ENCODE measurements at regions not wholly inside any gene's neighbourhood (a gene's known extent, or its start where the extent isn't known, plus 50 kb on each side); places are given as distances from the start of the nearest gene placed in this dataset.

DNA sequence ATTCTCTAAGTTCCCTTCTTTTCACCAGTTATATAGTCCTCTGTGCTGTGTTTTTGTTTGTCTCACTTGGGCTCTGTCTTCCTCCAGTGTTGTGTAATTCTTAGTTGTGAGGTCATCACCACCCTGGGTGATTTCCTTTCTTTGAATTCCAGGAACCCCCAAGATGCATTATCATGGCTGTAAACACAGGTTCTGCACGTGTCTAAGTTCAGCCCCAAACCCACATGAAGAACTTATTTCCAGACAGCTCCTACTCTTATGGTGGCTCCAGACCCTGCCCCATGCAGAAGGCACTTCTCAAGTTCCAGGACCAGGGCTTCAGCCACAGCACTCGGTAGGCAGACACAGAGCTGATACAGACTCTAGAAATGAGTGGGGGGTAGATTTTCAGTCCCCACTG, 560.5 kb downstream of the BCL11B start:
- no peak for DNase-seq (ENCODE audit: low spot score)

DNA sequence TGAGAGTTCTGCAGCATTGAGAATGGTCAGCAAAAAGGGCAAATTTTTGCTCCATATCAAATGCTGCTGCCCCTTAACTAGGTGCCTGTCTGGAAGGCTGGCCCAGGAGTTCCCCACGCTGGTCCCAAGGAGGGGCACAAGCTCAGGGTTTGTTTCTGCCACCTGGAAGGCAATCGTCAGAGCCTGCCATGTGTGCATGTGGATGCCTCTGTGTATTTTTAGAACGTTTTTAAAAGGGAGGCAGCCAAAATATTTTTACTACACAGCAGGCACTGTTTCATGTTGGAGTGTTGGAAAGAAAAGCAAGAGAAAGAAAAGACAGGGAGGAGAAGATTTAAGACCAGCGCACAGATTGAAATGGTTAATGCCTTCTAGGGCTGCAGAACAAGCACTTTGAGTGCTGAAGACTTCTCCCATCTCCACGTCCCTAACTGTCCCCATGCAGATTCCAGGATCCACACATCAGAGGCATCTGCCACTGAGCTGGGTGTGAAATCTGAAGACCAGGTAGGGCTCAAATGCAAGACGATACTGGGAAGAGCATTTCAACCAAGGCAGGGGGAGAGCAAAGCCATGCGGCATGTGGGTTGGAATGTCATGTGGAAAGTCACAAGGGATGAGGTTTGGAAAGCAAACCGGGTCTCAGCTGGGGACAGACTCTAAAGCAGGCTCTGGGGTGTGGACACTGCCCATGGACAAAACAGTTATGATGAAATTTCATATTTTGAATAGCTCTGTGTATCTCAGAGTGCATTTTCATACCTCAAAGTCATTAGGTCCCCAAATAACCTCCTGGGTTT, 557.2 kb downstream of the BCL11B start:
- DNase-seq (ENCODE audit: low spot score), result no peak

DNA sequence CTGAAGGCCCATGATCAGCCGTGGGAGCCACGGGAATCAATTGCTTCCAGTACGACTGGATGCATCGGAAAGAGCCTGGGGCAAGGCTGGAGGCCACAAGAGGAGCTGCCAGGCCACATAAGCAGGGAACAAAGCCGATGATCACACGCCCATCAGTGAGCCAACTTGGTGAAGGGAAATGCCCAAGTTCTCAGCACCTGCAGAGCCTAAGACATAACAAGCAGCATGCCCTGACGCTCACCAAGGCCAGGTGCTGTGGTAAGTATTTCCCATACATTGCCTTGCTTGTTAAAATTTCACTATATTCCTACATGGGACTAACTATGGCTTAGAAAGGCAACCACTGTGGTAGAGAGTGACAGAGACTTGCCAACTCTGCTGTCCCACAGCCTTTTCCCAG, 555.9 kb downstream of the BCL11B start:
- DNase-seq (ENCODE audit: low spot score), result no peak

DNA sequence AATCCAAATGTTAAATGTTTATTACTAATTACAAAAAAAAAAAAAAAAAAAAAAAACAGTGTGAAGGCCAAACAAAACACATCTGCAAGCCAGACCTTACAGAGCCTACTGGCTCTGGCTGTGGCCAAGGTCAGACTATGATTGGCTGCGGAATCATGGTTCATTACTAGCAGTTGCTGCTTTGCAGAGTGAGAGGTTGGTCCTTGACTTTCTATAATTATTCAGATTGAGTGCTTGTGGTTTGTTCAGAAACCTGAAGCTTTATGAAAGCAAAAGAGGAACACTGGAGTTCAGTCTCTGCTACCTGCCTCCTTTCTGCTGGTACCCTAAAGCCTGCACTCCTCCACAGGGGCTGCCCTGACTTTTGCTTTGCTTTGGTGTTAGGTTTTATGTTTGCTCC, 550.9 kb downstream of the BCL11B start:
- DNase-seq (ENCODE audit: low spot score), result no peak

DNA sequence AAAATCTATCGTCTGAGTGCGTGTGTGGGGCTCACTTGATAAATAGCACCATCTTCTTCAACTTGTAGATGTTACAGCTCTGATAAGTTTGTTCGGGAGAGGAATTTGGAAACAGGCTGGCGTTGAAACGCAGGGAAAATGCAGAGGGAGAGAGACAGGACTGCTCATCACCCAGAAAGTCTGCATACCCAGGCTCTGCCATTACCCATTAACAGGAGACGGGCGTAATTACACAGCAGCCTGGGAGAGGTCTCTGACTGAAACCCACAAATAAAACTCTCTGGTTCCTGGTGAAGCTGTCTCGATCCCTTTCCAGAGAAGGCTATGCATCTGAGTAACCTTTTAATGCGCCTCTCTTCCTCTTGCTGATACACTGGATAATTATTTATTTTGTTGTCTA, 547.3 kb downstream of the BCL11B start:
- DNase-seq (ENCODE audit: low spot score), result no peak

DNA sequence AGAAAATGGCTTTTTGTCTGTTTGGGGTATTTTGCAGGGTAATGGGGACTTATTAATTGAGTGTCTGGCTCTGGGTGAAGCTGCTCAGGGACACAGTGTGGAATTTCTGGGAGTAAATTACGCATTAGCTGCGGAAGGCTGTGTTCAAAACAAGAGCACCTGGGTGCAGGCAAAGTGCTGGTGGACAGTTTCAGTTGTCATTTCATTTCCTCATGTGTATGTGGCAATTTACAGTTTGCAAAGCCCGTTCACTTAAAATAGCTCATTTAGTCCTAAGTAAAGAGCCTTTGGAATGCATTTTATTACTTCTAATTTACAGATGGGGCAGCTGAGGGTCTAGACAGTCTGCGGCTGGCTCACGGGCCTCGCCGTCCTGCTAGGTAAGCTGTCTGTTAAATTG, 546.8 kb downstream of the BCL11B start:
- DNase-seq (ENCODE audit: low spot score), result no peak

DNA sequence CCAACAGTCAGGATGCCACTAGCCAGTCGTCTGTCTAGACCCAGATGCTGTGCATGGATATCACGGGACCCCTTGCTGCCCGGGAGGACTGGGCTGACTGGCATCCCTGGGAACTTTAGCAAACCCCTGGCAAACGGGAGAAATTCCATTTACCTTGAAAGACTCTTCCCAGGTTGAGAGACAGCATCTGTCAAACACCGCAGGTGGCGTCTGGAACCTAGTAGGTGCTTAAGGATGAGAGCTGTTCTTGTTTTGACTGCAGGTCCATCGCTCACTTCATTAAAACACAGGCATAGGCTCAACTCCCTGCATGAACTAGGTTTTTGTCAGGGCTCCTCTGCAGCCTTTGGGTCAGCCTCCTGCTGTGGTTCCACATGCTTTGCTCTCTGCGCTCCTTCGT, 546.3 kb downstream of the BCL11B start:
- no peak for DNase-seq (ENCODE audit: low spot score)

DNA sequence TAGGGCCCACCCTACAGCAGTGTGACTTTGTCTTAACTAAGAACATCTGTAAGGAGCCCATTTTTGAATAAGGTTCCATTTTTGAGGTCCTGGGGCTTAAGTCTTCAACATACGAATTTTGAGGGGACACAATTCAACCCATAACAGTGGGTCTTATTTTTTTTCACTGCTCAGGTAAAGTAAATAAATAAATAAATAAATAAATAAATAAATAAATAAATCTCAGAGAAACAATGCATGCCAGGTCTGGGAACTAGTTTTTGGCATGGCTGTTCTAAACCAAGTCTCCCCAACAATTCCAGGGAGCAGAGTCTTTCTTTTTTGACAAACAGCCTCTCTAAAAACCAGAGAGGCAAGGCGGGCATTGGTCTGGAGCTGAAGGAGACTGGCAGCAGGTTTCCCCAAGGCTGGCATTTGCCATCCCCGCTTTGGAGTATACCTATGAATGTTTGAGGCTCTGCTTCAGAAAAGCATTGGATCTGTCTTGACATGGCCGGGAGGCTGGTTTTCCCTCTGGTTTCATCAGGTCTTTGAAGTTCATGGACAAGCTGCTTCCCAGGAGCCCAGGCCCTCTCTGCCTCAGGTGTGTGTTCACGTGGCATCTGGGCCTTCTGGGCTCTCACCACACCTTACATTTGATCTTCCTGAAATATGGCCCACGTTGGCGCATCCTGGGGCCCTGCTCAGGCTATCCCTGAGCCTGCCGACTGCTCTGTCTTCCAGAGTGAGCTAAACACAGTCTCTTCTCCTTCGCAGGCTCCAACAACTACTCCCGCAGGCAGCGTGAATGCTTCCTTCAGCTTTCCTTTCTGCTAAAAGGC, 545.2 kb downstream of the BCL11B start:
- DNase-seq (ENCODE audit: low spot score), result no peak

DNA sequence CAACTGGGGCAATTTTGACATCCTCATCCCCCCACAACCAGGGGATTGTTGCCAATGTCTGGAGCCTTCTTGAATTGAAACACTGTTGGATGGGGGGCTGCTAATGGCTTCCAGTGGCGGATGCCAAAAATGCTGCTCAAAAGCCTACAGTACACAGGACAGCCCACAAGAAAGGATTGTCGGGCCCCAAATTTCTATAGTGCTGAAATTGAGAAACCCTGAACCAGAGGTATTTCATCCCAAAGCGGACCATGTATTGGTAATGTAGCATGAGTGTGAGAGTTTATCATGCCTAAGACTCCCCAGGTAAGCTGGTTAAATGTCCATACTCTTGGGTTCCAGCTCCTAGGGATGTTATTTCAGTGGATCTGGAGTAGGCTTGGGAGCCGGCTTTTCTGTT, 544.0 kb downstream of the BCL11B start:
- no peak for DNase-seq (ENCODE audit: low spot score)

DNA sequence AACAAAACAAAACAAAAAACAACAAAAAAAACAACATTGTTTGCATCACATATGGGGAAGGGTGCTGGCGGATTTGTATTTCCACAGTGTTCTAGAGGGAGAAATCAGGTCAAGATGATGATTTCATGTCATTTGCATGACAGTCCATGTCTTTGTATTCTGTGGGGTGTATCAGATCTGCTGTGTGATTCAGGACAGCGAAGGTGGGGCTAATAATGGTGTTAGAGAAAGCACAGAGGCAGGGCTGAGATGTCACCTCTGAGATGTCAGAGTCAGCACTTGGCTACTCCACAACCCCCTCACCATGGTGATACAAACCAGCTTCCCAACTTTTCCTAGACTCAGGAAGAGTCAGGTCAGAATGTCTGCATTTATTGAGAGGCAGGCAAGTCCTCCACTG, 543.2 kb downstream of the BCL11B start:
- no peak for DNase-seq (ENCODE audit: low spot score)

DNA sequence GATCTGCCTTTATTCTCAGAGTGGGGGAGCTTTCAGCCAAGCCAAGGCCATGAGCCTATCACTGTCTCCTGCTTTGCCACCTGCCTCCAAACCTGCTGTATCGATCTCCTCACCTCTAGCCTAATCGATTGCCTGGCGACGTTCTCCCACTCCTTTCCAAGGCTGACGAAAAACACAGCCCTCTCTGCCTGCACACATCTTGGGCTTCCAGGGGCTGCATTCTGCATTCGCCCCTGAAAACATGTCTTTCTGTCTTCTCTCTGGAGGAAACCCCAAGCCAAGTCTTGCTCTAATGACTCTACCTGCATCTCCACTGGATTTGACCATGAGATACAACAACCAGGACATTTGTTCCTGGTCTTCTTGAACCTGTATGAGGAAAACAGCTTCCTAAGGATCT, 540.7 kb downstream of the BCL11B start:
- DNase-seq (ENCODE audit: low spot score), result no peak

DNA sequence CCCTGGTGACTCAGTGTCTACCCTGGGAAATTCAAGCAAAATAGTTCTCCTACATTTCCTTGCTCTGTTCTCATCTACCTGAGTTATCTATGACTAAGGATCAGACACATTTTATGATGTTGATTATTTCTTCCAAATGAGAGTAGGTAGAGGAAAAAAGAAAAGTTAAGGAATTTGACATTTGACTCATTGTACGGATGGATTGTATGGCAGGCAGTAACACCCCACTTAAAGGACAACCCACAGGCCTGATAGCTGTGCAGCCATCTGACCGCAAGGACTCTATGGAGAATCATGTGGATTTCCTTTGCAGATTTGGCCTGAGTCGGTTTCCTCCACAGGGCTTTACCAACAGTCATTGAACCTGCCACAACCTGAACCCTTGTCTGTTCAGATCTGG, 540.3 kb downstream of the BCL11B start:
- DNase-seq (ENCODE audit: low spot score), result no peak

DNA sequence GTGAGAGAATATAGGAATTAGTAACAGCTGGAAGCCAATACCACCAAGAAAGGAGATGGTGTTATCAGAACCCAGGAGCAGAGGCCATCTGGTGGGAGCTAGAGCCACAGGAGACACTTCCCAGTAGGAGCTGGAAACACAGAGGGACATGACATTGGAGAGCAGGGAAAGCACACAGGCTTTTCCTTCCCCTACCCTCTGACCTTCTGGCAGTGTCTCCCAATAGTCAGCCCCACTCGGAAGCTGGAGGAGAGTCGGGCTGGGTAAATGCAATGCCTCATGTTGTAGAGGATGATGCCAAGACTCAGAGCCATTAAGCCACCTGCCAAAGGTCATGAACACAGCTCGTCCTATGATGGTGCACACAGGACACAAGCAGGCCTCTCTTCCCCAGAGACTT, 538.5 kb downstream of the BCL11B start:
- DNase-seq (ENCODE audit: low spot score), result no peak

DNA sequence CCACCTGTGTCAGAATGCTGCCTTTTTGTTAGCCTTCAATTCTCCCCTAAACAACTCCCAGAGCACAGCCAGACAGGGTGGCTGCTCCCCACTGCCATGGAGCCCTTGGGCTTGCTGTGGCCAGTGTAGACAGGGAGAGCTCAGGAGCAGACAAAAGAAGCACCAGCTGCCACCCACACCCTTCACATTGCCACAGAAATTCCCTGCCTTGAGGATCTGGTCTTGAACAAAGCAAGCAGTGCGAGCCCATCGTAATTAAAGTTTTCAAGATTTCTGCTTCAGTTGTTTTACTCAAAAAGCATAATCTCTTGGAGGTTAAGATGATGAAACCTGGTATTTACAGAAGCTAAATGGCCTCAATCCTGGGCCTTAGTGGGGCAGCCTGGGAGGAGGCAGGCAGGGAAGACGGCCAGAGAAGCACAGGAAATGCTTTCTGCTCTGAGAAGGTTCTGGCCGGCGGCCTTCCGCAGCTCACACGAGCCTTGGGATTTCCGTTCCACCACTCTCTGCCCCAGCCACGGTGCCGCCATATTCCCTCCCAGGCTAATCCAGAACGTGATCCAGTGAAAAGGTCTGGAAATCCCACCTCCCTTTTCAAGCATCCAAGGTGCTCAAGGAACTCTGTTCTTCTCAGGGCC, 535.2 kb downstream of the BCL11B start:
- no peak for DNase-seq (ENCODE audit: low spot score)

DNA sequence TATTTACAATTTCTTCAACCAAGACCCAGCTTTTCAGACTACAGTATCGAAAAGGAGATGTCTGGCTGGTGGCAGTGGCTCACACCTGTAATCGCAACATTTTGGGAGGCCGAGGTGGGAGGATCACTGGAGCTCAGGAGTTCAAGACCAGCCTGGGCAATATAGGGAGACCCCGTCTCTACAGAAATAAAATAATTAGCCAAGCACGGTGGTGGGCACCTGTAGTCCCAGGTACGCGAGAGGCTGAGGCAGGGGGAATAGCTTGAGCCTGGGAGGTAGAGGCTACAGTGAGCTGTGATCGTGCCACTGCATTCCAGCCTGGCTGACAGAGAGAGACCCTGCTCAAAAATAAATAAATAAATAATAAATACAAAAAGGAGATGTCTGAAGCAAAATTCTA, 530.5 kb downstream of the BCL11B start:
- DNase-seq (ENCODE audit: low spot score), result no peak

DNA sequence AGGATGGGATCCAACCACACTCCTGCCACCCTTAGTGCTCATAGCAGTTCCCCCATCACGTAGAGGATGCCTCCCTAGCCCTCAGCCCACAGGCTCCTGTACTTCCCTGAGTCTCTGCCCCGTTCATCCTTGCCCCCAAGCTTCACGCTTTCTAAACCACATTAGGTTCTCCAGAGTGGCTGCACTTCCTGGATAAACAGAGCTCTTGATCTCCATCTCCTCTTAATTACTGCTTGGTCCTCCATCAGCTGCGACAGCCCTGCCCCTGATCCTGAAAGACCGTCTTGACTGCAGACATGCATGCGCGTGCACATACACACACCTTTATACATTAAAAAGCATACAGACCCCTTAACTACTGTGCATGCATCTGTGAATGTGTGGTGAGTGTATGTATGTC, 530.0 kb downstream of the BCL11B start:
- DNase-seq (ENCODE audit: low spot score), result no peak

DNA sequence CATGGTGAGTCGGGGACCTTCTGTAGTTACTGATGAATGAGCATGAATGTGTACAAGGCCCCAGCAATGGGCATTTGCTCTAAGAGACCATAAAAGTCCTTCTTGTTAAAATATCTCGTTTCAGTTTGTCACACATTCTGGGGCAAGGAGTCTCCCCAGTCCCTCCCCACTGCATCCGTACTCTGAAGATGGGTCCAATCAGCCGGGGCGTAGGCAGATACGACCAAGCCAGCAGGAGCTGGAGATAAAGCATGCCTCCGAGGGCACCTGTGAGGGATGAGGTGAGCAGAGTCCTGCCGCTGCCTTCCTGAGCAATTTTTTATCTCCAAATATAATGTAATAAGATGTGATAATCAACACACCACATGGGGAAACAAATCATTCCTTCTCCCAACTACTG, 528.5 kb downstream of the BCL11B start:
- no peak for DNase-seq (ENCODE audit: low spot score)

DNA sequence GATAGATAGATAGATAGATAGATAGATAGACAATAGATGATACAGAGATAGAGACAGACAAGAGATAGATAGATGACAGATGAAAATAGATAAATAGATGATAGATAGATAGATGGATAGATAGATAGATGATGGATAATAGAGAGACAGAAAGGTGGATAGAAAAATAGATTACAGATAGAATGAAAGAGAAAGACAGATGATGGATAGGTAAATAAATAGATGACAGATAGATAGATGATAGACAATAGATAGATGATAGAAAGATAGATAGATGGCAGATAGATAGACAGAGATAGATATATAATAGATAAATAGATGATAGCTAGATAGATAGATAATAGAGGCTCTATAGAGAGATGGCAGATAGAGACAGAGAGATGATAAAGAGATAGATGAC, 523.0 kb downstream of the BCL11B start:
- no peak for DNase-seq (ENCODE audit: low spot score)

DNA sequence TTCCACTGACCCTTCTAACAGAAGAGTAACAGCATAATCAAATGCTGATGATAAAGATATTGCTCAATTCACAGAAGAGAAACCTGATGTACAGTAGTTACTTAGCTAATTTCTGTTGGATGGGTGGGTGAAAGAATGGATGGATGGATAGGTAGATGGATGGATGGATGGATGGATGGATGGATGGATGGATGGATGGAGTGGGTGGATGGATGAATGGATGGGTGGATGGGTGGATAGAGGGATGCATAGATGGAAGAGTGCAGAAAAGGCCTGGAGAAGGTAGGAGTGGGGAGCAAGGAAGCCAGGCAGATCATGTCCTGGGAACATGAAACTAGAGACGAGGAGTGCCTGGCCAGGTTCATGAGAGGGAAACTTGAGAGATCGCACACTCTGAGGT, 520.9 kb downstream of the BCL11B start:
- DNase-seq (ENCODE audit: low spot score), result no peak

DNA sequence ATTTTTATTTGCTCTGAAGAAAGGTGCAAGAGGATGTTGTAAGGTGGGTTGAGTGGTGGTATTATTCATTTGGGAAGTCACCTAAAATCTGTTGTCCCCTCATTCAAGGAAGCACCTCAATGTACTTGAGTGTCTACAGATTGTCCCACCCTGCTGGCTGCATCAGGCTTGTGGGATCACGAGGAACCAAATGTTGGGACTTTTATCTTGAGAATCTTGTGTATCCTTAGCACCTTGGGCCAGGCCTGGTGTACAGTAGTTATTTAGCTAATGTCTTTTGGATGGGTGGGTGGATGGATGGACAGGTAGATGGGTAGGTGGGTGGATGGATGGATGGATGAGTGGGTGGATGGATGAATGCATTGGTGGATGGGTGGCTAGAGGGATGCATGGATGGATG, 519.3 kb downstream of the BCL11B start:
- DNase-seq (ENCODE audit: low spot score), result no peak

DNA sequence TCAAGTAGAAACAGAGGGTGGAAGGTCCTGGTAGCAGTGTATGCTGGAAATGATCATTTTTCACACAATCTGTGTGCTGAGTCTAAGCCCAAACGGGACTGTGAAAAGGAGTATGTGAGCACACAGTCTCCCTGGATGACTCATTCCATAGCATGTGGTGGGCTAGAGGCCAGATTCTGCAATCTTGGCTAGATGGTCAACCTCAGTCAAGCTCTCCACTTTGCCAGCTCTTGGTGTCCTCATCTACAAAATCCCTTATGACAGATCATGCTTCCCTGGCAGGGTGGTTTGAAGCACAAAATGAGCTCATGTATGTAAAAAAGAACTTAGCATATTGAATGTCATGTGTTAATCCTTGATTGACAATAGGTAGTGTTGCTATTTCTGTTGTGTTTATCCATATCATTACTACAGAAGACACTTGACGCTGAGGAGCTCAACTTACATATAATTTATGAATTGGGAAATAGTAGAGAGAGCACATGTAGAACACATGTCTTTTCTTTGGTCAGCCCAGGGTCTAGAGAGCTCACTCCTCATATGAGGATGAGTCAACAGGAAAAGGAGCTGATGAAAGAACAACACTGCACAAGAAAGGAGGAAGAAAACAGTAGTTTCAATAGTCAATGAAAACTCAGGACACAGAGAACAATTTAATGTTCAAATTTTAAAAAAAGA, 517.5 kb downstream of the BCL11B start:
- no peak for DNase-seq (ENCODE audit: low spot score)

DNA sequence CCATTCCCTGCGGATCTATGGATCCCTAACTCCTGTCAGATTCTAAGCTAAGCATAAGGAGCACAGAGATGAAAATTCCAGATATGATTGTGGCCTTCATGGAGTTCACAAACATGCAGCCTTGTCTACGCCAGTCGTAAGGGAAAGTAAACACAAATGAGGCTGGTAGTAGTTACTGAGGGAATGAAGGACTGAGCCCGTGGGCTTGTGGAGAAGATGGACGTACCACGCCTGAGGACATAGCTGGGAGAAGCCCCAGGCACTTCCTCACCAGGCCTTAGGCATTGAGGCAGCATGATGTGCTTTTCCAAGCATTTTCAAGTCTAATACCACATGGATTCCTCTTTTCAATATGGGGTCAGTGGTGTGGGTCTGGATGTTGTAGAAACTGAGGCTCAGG, 515.2 kb downstream of the BCL11B start:
- DNase-seq (ENCODE audit: low spot score), result no peak

DNA sequence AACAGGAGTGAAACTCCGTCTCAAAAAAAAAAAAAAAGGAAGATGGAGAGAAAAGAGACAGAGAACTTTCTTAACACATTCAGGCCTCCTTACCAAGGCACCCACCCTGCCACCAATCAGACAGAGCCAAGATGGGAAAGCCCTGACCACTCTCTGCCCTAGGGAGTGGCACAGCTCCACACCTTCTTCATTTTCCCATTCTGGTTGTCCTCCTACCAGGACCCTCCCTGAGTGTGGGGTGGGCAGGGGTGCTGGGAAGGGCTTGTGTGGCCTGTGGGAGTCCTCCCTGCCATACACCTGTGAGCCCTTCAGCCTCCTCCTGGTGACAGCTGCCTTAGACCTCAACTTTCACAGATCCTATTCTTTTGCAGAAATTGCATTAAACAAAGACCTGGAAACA, 513.6 kb downstream of the BCL11B start:
- no peak for DNase-seq (ENCODE audit: low spot score)
